Hematopoietic multipotent progenitor cell treated with erythropoietin and hydrocortisone succinate and interleukin-3 and kit ligand, for 8 days (in vitro differentiated cells): ENCODE measurements at regions not wholly inside any gene's neighbourhood (a gene's known extent, or its start where the extent isn't known, plus 50 kb on each side); places are given as distances from the start of the nearest gene placed in this dataset.
"Not testable (repeated sequence)": the region's sequence is repeated elsewhere in the genome, so short reads cannot be mapped to it uniquely, and the experiment has no call there.

ENCODE experiments used
- DNase-seq: peaks from one replicate; pipeline ENCODE4 v3.0.0-alpha.2; 2015

DNA sequence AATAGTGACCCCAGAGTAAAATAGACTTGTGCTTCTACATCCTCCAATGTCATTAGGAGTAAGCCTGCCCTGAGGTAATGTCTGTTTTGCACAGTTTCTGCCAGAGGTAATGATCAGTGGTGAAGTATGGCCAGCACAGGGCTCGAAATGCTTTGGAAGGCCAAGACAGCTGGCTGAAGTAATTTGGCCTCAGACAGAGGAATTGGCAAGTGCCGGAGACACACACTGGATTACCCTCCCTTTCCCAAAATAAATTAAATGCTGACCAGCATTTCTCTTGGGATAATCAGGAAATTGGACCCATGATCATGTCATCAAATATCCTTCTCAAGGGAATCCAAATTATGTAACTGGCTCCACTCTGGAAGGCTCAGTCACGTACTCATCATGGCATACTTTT, 379.0 kb upstream of the CHST9 start:
- no peak for DNase-seq

DNA sequence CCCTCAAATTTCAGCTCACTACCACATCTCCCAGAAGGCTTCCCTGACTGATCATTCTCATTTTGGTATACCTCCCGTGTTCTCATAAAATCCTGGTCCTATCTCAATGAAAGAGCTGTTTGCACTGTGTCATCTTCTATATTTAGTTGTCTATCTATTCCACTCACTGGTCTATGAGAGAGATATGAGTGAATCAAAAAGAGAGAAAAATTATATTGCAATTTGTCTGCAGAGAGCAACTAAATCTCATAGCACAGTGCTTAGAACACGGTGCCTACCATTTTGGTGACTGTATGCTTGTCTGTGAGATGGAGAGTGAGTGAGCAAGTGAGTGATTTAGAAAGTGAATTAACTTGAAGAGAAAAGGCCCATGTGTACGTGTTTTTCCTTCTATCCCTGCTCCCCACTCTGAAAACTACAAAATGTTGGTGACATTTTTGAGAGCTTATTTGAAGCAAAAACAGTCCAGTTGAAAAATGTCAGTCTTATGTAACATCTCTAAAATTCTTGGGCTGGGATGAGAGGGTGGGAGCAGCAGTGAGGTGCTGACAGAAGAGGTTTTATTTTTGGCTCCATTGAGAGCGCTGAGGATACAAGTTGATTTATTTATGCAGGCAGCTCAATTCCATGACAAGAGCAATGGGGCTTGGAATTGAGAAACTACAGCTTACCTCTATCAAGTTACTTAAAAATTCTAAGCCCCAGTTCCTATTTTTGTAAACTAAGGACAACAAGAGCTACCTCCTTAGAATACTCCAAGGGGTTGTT, 373.5 kb upstream of the CHST9 start:
- no peak for DNase-seq

DNA sequence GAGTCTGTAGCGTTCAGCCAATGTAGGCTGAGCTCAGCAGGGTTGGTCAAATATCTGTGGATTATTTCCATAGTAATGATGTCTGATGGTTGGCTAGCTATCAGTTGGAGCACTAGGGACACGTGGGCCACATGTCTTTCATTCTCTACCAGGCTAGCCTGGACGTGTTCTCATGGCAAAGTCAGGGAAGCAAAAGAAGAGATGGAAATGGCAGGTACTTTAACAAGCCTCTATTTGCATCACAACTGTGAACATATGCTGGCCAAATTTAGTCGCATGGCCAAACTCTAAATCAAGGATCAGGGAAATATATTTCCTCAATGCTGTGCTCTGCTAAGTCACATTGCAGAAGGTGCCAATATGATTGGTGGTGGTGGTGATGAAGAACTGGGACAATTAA, 371.6 kb upstream of the CHST9 start:
- DNase-seq = no peak

DNA sequence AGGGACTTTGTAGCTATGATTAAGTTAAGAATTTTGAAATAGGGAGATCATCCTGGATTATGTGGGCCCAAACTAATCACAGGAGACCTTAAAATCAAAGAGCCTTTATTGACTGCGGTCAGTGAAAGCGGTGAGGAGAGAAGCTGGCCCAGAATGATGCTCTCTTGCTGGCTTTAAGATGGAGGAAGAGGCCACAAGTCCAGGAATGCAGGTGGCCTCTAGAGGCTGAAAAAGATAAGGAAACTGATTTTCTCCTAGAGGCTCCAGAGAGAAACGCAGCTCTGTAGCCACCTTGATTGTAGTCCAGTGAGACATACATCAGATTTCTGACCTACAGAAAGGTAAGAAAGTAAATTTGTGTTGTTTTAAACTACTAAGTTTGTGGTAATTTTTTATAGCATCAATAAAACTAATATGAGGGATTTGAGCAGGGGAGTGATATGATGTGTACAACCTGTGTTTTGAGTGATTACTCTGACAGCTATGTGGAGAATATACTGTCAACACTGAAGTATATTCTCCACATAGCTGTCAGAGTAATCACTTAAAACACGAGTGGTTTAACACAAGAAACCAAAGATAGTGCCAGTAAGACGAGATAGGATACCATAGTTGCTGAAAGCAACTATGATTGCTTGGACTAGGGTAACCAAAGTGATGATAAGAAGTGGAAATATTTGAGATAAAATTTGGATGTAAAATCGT, 364.4 kb upstream of the CHST9 start:
- no peak for DNase-seq

DNA sequence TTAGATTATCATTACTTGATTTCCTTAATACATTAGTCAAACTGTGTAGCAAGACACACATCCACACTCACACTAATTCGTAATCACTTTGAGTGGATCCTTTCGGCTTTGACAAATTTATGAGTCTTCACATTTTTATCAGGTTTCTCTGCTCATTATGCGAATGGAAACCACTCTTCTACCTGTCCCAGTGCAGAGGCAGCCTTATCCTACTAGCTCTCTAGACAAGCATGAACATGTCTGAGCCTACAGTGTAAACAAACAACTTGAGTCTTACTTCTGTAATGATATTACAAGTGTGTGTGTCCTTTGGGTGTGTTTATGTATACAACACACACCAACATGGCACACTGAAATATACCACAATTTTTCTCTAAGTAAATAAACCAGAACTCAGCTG, 361.9 kb upstream of the CHST9 start:
- no peak for DNase-seq

DNA sequence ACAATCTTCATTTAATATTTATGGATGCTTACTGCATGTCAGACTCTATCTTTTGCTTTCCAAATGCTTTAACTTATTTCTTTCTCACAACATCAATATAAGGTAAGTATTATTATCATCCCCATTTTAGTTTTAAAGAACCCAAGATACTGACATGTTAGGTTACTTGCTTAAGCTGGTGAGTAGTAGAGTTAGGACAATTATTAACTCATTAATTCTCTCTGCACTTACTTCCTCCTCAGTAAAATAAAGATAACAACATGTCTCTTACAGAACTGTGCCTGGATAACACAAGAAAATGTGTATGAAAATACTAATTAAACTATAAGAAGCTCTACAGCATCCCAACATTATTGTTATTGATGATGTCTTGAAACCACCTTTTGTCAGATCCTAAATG, 359.1 kb upstream of the CHST9 start:
- no peak for DNase-seq

DNA sequence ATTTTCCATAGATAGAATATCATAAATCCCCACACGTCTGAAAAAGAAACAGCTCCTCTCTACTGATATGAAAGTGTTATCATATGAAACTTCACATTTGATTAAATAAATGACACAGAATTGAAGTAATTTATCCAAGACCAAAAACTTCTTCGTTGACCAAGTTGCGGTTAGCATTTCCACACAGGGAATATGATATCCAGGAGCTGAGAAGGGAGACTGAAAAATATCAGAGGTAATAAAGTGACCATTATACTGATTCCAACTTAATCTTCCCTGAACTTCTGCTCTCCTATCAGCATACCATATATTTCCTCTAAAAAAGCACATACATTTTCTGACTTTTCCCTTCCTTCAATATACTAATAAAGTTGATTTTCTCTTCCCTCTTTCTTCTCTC, 356.2 kb upstream of the CHST9 start:
- no peak for DNase-seq

DNA sequence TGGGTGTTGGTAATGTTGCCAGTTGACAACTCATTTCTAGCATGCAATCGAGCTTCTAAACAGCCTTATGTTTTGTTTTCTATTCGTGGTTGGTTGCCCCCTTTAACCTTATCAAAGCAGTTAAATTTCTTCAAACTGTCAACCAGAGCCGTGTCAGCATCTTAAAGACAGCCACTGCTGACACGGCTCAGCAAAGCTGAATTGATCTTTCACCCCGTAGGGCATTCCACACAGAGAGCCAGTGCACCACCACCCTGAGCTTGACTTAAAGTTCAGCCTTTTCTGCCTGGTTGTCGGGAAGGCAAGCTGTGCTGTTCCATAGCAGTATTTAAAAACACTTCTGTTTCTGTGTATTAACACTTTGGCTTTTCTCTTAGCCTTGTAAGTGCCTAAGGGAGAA, 355.0 kb upstream of the CHST9 start:
- DNase-seq = no peak

DNA sequence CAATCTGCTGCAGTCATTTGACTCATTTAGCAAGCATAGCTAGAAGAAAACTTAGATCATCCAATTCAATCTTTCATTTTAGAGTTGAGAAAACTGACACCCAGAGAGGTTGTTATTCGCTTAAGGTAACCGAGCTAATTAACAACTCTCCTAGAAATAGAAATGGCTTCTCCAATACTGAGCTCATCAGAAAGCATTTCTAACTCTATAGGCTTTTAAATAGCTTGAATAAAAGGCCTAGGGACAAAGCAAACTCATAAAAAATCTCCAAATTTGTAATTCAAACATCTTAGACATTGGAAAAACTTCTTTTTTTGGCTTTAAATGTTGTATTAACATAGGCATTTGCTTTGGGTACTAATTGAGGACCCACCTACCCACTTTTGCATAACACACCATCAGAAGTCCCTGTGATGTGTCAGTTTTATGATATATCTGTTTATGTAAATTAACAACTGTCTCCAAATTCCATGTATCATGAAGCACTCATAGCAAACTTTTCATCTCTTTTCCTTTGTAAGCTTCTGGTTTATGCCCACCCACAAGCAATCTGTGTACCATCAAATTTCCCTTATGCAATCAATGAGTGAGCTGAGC, 343.9 kb upstream of the CHST9 start:
- no peak for DNase-seq

DNA sequence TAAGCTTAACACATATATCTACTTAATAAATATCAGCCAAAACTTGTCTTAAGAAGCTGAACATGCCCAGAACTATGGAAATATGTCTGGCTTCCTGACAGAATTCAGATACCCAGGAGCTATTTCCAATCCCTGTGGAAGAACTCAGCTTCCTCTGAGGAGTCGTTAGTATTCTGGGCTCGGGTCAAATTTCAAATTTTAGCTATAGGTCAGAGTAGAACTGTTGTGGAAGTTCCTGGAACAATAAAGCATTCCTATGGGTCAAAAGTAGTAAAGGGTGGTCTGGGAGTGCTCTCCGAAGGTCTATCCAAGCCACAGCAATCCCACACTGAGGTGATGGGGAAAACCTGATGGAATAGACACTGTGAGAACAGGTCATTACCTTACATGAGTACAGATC, 342.7 kb upstream of the CHST9 start:
- DNase-seq = no peak

DNA sequence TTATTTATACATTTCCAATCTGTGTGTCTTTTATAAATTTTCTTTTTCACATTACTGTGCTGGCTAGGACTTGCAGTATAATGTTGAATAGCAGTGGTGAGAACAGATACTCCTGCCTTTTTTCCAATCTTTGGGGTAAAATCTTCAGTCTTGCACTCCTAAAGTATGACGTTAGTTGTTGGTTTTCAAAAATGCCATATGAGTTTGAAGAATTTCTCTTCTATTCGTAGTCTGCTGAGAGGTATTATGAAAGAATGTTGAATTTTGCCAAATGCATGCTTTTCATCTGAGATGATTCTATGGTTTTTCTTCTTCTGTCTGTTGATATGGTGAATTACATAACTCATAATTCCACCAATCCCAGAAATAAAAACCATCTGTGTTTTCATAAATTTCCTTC, 335.3 kb upstream of the CHST9 start:
- no peak for DNase-seq

DNA sequence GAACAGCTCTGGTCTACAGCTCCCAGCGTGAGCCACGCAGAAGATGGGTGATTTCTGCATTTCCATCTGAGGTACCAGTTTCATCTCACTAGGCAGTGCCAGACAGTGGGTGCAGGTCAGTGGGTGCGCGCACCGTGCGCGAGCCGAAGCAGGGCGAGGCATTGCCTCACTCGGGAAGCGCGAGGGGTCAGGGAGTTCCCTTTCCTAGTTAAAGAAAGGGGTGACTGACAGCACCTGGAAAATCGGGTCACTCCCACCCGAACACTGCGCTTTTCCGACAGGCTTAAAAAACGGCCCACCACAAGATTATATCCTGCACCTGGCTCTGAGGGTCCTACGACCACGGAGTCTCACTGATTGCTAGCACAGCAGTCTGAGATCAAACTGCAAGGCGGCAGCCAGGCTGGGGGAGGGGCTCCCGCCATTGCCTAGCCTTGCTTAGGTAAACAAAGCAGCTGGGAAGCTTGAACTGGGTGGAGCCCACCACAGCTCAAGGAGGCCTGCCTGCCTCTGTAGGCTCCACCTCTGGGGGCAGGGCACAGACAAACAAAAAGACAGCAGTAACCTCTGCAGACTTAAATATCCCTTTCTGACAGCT, 325.0 kb upstream of the CHST9 start:
- not testable (repeated sequence) for DNase-seq

DNA sequence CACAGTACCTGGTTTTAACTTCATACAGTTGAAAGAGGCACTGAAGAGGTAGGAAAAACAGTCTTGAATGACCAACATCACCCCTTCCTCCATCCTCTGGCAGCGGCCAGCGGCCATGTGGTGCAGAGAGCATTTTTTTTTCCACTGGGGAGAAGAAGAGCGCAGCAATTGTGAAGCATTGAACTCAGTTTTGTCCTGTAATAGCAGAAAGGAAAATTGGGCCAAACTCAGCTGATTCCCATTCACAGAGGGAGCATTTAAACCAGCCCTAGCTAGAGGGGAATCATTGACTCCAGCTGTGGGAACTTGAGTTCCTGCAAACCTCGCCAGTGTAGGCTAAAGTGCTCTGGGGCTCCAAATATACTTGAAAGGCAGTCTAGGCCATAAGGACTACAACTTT, 316.6 kb upstream of the CHST9 start:
- no peak for DNase-seq

DNA sequence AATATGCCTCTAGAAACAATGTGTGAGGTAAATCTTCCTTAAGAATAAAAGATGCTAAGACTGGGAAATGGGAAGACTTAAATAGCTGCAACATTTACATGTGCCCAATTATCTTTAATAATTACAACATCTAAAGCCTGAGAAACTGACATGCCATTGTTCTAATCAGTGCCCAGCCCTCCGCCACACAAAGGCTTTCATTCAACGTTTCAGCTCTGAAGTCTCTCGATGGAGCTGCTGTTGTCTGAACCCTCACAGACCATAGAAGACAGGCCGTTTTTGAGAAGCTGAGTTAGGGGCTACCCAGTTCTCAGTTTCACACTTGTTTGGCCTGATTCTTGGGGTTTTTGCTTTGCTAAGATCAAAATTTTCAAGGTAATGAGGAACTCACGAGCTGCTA, 315.4 kb upstream of the CHST9 start:
- no peak for DNase-seq

DNA sequence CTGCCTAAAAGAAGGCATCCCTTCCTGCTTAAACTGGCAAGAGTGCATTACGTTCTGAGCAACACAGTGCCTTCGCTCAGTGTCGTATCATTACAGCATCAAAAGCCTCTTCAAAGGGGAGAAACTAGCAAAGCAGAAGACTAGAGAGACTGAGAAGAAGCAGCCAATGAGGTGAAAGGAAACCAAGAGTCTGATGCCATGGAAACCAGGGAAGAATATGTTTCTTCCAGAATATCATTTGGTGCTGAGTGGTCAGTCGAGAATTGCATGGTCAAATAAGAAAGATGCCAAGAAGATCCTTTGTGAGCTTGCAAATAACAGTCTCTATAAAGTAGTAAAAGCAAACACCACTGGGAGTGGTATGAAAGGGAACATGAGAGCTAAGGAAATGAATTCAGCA, 312.1 kb upstream of the CHST9 start:
- no peak for DNase-seq

DNA sequence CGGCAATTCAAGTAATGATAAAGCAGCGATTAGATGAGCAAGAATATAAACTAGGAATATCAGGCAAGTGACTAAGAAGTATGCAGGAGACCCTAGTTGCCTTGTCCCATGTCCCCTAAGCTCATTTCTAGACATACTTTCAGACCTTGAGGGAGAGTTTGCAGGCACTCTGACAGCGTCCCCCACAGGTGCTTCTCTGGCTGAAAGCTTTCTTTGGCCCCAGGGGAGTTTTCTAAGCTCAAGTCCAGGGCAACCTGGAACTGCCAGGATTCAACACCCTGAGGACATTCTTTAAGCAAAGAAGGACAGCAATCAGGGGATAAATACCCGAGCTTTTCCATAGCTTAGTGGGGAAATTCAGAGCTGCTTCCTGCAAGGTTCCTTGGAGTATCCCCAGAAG, 308.1 kb upstream of the CHST9 start:
- DNase-seq = no peak

DNA sequence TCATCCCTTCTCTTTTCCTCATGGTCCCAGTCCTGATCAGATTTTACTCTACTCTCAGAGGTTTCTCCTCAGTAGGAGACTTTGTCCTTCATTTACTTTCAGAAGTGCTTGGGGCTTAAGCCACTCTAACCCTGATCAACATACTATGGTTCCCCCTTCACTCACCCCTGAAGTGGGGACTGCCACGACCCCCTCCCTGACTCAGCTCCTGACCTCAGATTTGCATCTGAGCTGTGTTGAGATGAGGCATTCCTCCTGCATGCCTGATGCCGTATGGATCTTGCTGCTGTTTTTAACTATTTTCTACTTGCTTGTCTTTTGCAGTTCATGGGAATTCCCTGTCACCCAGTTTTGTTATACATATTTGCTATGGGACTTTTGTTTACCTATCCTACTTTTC, 306.7 kb upstream of the CHST9 start:
- no peak for DNase-seq

DNA sequence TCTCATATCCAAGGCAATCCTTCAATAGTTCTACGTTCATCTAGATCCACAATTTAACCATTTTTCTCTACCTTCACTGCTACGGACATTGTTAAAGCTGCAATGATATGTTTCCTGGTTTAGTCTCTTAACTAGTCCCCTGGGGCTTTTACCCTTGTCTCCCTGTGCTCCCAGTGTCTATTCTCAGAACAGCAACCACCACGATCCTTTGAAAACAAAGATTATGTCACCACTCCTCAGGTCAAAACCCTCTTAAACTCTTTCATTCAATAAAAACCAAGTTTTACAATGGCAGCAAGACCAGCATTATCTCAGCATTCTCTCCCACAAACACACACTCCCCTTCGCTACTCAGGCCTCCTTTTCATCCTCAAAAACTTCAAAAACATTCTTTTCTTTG, 298.2 kb upstream of the CHST9 start:
- no peak for DNase-seq

DNA sequence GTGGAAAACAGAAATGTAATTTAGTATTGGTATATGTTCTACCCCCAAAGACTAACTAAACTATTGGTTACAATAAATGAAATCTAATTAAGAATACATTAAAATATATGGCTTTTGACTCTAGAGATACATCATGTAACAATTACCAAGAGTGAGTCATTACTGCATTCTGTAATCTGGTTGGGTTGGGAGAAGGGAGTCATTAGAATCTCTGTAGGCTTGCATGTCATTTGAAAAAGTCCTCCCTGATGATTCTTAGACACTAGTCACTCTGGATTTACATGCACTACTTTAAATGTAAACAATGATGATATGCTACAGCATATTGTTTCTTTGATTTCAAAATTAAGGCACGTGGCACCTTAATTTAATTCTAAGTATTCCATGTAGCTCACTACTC, 293.4 kb upstream of the CHST9 start:
- DNase-seq = no peak

DNA sequence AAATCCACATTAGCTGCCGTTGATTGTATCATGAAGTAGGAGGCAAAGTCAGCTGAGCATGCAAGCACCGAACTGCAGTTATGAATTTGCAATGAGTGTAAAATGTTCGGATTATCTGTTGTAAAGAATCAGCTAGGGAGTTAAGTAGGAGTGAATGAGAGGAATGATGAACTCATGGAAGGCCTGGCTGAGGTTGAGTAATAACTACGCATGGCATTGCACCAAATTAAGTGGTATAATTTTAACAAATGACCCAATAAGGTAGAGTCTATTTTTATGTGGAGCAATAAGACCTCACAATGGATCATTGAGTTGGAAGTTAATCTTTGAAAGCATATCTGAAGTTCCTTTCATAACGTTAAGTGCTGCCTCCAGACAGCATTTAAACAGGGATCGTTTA, 288.2 kb upstream of the CHST9 start:
- DNase-seq = no peak

DNA sequence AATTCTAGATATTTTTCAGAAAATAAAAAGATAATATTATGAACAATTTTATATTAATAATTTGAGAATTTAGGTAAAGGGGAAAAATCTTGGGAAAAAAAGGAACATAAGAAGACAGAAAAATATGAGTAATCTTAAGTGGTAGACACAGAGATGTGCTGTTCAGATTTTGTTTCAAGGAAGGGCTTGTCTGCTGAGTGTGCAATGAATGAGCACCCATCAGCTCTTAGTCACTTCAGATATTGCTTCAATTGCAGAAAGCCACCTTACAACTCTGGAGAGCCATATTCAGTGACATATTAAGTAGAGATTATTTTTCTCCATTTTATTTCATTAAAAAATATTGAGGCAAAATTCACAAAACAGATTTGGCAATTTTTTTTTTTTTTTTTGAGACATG, 282.0 kb upstream of the CHST9 start:
- no peak for DNase-seq

DNA sequence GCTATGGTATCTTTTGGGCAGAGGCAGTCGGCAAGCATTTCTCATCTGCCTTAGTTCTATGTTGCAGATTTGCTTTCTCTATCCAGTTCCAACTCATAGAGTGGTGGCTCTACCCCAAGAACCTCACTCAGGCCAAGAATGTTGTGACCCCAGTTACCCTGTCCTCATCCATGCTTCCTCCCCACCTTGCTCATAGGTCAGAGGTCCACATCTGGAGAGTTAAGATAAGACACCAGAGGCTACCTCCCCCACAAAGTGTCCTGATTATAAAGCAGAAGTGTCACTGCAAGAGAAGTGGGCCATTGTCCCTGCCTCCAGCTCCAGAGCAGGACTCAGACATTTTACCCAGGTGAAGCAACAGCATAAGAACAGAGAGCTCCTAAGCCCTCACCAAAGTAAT, 276.8 kb upstream of the CHST9 start:
- DNase-seq = no peak

DNA sequence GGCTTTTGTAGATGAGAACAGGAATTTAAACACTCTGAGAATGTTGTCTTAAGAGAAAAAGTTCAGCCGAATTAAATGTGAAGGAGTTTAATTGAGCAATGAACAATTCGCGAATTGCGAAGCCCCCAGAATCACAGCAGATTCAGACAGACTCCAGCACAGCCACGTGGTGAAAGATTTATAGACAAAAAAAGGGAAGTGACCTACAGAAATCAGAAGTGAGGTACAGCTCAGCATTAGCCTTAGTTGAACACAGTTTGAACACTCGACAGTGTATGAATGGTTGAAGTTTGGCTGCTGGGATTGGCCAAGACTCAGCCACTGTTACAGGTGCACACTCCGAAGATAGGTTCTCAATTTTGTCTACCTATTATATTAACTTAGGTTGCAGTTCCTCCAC, 264.0 kb upstream of the CHST9 start:
- DNase-seq = no peak

DNA sequence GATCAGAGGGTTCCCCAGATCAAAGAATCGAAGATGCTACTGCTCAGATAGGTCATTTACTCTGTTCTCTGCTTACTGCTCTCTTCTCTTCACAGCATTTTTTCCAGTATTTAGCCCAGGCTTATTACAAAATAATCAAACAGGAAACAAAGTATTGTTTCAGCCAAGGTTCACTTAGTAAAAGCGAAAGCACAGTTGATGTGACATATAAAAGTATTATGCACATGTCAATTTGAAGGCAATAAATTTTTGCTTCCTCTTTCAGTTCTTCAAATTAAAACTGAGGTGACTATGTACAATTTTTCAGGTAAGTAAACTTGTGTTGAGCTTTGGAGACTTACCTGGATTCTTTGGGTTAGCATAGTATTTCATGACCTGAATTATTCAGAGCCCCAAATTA, 262.8 kb upstream of the CHST9 start:
- no peak for DNase-seq
